Erythroblast (primary cell): ENCODE measurements at regions not wholly inside any gene's neighbourhood (a gene's known extent, or its start where the extent isn't known, plus 50 kb on each side); places are given as distances from the start of the nearest gene placed in this dataset.
"Not testable (repeated sequence)": the region's sequence is repeated elsewhere in the genome, so short reads cannot be mapped to it uniquely, and the experiment has no call there.

ENCODE experiments used
- GATA1 ChIP-seq: IDR thresholded peaks from 2 replicates; pipeline ENCODE4 v1.6.1; 2011; ENCODE audit warnings: low read depth, mild to moderate bottlenecking, control low read depth, low read length, moderate library complexity
- POLR2A ChIP-seq: IDR thresholded peaks from 2 replicates; pipeline ENCODE4 v1.6.1; 2011; ENCODE audit warnings: mild to moderate bottlenecking, low read length

- TF ChIP-seq POLR2A, GATA1: not testable (repeated sequence)
Observed at GRCh38 chr9:74090921-74091320, 406.2 kb upstream of the RORB start.
